BE2C (cell line): ENCODE measurements at regions not wholly inside any gene's neighbourhood (a gene's known extent, or its start where the extent isn't known, plus 50 kb on each side); places are given as distances from the start of the nearest gene placed in this dataset.

Source experiments
- DNase-seq: peaks from one replicate; pipeline ENCODE4 v3.0.0-alpha.2; 2020
- H3K27me3 ChIP-seq: fragments of 250-450 bp; sonication (Bioruptor Pico); 2 replicates; pipeline ENCODE4 v1.5.1; 2020; ENCODE audit warnings: mild to moderate bottlenecking
- H3K36me3 ChIP-seq: fragments of 250-450 bp; sonication (Bioruptor Pico); 2 replicates; pipeline ENCODE4 v1.5.1; 2020; ENCODE audit warnings: mild to moderate bottlenecking
- H3K4me1 ChIP-seq: fragments of 250-450 bp; sonication (Bioruptor Pico); 2 replicates; pipeline ENCODE4 v1.5.1; 2020
- H3K4me3 ChIP-seq: 2 replicates; pipeline ENCODE4 v1.5.1; 2011; ENCODE audit warnings: low read depth, low read length
- H3K9me3 ChIP-seq: fragments of 250-450 bp; sonication (Bioruptor Pico); 2 replicates; pipeline ENCODE4 v1.5.1; 2020
- CTCF ChIP-seq: IDR thresholded peaks from 2 replicates; pipeline ENCODE4 v1.5.1; 2012; ENCODE audit warnings: mild to moderate bottlenecking, low read depth, low read length

- no peak for TF ChIP-seq CTCF
Observed at GRCh38 chr2:14398641-14399040, 233.9 kb upstream of the LRATD1 start.

GRCh38 chr2:14401873-14402272, 230.6 kb upstream of the LRATD1 start:
- no peak for DNase-seq
- Histone ChIP-seq H3K9me3 (no peaks in the 10 kb centered on the region), H3K27me3 (no peaks in the 10 kb centered on the region), H3K4me3 (no peak overlapping the region), H3K4me1 (no peaks in the 10 kb centered on the region), H3K36me3 (no peaks in the 10 kb centered on the region)
- no peak for TF ChIP-seq CTCF

More at GRCh38 chr2:14398641-14399040, 233.9 kb upstream of the LRATD1 start:
- H3K36me3 ChIP-seq: no peaks in the 10 kb centered on the region
- no peaks in the 10 kb centered on the region for H3K4me1 ChIP-seq
- DNase-seq: no peak
- H3K4me3 ChIP-seq: no peak overlapping the region
- H3K27me3 ChIP-seq: peaks cover 3% of the 10 kb centered on the region; the same call in 1 of the 2 replicates
- no peaks in the 10 kb centered on the region for H3K9me3 ChIP-seq

- no peaks in the 10 kb centered on the region for H3K36me3 ChIP-seq
- H3K4me1 ChIP-seq: no peaks in the 10 kb centered on the region
- H3K4me3 ChIP-seq: no peak overlapping the region
- TF ChIP-seq CTCF: no peak
- H3K27me3 ChIP-seq: no peaks in the 10 kb centered on the region
- DNase-seq: no peak
- no peaks in the 10 kb centered on the region for H3K9me3 ChIP-seq
Observed at GRCh38 chr2:14408695-14409094, 223.8 kb upstream of the LRATD1 start.

GRCh38 chr2:14417551-14417950, 215.0 kb upstream of the LRATD1 start:
- TF ChIP-seq CTCF: no peak
- no peak for DNase-seq
- Histone ChIP-seq H3K9me3 (no peaks in the 10 kb centered on the region), H3K4me3 (no peak overlapping the region), H3K4me1 (no peaks in the 10 kb centered on the region), H3K36me3 (no peaks in the 10 kb centered on the region), H3K27me3 (no peaks in the 10 kb centered on the region; the same call in 1 of the 2 replicates)

- no peaks in the 10 kb centered on the region; the same call in 1 of the 2 replicates for H3K27me3 ChIP-seq
- H3K36me3 ChIP-seq: no peaks in the 10 kb centered on the region
- DNase-seq: no peak
- H3K9me3 ChIP-seq: no peaks in the 10 kb centered on the region
- H3K4me1 ChIP-seq: no peaks in the 10 kb centered on the region
- H3K4me3 ChIP-seq: no peak overlapping the region
- no peak for TF ChIP-seq CTCF
Observed at GRCh38 chr2:14418115-14418514, 214.4 kb upstream of the LRATD1 start.

- no peak for DNase-seq
- no peak overlapping the region for H3K4me3 ChIP-seq
- H3K4me1 ChIP-seq: no peaks in the 10 kb centered on the region
- H3K27me3 ChIP-seq: no peaks in the 10 kb centered on the region; the same call in 1 of the 2 replicates
- no peaks in the 10 kb centered on the region for H3K9me3 ChIP-seq
- no peak for TF ChIP-seq CTCF
- H3K36me3 ChIP-seq: no peaks in the 10 kb centered on the region
Observed at GRCh38 chr2:14420851-14421250, 211.7 kb upstream of the LRATD1 start.
